NOMO-1 (cell line): ENCODE measurements at regions not wholly inside any gene's neighbourhood (a gene's known extent, or its start where the extent isn't known, plus 50 kb on each side); places are given as distances from the start of the nearest gene placed in this dataset.
"Not testable (repeated sequence)": the region's sequence is repeated elsewhere in the genome, so short reads cannot be mapped to it uniquely, and the experiment has no call there.

Experiments
- DNase-seq, 2 experiments: peaks; one replicate each; lab custom pipeline; 2025; ENCODE audit not compliant: unreplicated experiment in 2 of 2; lab: John Stamatoyannopoulos, UW

- DNase-seq, result no peak
Observed at GRCh38 chr6:141406761-141407160, 726.0 kb upstream of the GJE1 start.

DNA sequence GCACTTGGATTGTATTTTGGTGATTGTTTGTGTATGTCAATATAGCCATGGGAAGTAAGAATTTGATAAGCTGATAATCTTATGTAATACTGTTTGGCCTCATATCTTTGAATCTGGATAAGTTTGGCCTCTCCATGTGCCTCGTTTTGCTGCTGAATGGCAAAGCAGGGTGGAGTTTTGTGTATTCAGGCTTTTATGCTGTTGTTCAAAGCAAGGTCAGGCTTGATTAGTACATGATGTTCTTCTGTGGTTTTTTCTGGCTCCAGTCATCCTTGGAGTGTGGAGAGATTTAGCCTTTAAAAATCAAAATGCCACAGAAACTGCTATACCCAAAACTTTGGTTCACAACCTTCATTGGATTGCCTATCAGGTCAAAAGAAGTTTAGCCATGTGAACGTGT, 728.9 kb upstream of the GJE1 start:
- DNase-seq, result no peak

- no peak for DNase-seq
Observed at GRCh38 chr6:141403103-141403502, 729.6 kb upstream of the GJE1 start.

DNA sequence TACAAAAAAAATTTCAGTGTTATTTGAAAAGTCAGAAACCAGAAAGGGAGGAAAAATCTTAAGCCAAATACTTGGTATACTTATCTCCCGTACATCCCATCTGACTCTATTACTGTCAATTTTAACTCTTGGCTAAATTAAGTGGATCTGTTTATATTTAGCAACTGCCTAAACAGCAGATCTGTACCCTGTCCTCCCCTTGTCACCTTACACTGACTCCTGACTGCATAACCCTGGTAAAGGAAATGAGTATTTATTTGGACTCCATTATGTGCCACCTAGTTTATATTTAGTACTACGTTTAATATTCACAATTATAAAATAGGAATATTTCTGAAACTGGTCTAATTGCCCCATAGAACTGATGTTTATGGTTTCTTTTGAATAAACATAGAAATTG, 730.2 kb upstream of the GJE1 start:
- no peak for DNase-seq

DNA sequence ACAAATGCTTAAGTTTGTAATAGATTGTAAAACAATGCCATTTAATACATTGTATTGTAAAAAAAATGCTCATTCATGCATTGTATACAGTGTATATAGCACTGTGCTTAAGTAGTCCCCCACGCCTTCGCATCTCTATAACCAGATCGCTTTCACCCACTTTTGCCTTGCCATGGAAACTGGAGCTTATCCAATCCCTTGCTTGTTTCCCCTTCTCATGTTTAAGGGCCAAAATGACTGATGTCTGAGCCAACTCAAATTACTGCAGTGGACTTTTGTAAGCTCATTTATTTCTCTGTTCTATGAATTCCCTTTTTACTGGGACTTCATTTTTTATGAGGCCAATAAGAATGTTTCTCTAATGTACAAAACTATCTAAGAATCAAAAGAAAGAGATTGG, 730.9 kb upstream of the GJE1 start:
- no peak for DNase-seq

DNA sequence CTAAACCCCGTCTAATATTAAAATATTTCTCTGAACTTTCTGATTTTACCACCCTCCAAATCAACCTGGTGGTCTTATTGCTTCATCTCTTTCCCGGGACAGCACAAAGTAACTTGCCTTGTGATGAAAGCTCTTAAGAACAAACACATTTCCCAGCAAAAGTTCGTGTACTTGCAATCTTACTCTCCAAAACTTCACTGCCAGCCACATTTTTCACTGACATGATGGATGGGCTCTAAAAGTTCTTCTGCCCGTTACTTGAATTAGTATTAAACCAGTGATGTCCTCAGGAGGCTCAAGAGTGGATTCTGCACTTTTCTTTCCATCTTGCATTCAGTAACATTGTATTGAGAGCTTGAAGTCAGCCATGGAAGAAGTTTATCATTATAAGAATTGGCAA, 731.6 kb upstream of the GJE1 start:
- no peak for DNase-seq

- no peak for DNase-seq
Observed at GRCh38 chr6:141398949-141399348, 733.8 kb upstream of the GJE1 start.

DNA sequence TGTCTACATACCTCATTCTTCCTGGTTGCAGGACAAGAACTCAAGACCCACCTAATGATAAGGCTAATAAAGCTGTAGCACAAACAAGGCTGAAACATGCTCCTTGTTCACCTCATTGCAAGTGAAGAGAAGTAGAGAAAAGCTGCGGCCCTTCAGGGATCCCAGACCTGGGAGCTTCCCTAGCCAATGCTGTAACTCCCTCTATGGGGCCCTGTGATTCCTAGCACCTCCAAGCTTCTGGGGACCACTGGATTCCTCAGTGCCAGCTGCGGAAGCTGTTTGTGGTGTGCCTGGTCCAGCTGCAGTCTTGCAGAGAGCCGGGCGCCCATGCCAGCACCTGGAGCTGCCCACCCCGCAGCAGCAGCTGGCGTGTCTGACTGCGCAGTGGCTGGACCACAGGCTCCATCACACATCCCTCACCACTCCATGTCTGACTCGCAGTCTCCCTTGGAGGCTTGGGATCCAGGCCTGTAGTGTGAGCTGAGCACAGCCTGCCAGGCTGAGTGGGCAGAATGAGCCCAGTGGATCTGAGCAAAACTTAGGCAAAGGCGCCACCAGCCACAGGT, 737.2 kb upstream of the GJE1 start:
- no peak for DNase-seq

- DNase-seq, result no peak
Observed at GRCh38 chr6:141394565-141395051, 738.1 kb upstream of the GJE1 start.

DNA sequence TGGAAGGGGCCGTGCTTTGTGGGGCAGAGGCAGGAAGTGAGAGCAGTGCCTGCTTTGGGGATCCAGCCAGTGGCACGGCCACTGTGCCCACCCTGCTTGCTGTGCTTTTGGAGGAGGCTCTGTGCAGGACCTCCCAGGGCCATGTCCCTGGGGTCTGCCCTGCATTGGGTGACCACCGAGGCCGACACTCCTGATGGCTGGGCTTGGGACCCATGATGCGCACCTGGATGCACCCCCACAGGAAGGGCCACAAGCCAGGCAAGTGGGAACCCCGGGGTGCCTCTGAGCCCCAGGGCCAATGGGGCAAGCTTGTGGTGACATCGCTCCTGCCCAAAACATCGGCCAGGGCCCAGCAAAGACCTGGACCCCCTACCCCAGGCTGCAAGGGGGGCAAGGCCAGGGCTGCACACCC, 738.6 kb upstream of the GJE1 start:
- DNase-seq, result no peak

DNA sequence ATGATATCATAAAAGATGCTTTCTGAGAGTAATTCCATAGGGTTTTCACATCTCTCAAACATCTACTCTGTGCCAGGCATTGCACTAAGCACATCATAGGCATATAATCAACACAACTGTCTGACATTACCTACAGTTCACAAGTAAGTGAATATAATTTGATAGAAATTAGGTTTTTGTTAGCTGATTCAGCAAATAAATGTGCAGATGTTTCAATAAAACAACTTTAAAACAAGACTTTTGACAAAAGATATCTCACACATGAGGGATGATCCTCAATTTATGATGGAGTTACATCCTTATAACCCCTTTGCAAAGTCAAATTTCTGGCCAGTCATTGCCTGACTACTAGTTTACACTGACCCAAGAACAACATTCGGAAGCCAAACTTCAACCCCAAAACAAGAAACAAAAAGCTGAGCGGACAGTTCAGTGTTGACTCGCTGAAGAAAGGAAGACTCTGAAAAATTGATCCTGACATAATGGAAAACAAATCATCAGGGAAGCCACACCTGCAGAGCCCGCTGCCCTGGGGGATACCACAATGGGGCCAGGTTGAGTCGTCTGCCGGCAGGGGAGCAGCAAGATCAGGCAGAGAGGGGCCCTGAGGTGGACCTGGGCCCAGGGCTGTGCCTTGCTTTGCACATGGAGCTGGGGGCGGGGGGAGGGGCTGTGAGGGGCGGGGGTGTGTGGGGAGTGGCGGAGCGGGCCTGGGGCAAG, 739.2 kb upstream of the GJE1 start:
- no peak for DNase-seq

- DNase-seq, result not testable (repeated sequence)
Observed at GRCh38 chr6:141391135-141391534, 741.6 kb upstream of the GJE1 start.

DNA sequence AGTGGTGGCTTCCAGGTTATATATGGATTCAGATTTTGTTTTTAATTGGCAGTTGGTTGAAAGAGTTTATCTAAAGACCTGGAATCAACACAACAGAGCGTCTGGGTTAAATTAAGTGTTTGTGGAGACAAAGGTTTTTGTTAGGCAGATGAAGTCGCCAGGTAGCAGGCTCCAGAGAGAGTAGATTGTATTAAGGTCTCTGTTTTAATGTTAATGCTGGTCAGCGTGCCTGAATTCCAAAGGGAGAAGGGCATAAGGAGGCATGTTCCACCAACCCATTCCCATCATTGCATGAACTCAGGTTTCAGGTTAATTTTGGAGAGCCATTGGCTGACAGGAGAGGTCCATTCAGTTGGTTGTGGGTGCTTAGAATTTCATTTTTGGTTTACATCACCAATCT, 744.1 kb upstream of the GJE1 start:
- no peak for DNase-seq

DNA sequence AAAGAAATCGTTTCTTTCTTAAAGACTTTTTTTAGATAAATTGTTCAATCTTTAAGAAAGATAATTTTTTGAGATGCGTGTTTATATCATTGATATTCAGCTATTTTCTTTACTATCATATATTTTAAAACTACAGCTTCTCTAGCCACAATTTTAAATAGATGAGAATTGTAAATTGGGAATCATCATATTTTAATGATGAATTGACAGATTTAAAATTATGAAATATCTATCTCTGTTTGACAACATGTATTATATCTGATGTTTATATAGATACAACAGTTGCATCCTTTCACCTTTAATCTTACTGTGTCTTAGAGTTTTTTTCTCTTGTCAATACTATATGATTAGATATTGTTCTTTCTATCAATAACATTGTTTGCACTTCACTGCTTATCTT, 762.3 kb upstream of the GJE1 start:
- DNase-seq, result no peak

- DNase-seq, result not testable (repeated sequence)
Observed at GRCh38 chr6:141366796-141367195, 765.9 kb upstream of the GJE1 start.

DNA sequence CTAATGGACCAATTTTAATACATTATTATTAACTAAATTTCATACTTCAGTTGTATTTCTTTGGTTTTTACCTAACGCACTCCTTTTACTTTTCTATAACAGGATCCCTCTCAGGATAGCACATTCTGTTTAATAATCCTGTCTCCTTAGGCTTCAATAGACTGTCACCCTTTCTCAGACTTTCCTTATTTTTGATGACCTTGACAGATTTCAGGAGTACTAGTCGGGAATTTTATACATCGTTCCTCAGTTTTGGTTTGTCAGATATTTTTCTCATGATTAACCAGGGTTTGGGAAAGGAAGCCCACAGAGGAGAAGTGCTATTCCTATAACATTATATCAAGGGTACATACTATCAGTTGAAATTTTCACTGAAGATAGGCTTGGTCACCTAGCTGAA, 768.0 kb upstream of the GJE1 start:
- no peak for DNase-seq

- no peak for DNase-seq
Observed at GRCh38 chr6:141364232-141364631, 768.5 kb upstream of the GJE1 start.

- no peak for DNase-seq
Observed at GRCh38 chr6:141361559-141361958, 771.2 kb upstream of the GJE1 start.

DNA sequence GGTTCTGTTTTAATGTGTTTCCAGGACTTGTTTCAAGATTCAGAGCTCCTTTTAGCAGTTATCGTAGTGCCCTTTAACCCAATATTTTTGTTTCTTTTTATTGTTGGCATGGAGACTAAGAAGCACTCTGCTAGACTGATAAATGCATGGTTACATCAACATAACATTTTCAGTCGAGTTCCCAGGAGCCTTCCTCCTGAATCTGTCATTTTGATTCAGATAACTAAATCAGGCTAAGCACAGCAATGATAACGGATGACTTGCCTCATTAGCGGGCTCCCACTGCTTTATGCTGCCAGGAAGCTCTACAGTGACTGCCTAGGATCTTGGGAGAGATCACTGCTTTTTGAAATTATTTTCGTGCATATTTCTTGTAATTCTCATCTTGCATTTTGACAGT, 772.8 kb upstream of the GJE1 start:
- DNase-seq, result no peak

DNA sequence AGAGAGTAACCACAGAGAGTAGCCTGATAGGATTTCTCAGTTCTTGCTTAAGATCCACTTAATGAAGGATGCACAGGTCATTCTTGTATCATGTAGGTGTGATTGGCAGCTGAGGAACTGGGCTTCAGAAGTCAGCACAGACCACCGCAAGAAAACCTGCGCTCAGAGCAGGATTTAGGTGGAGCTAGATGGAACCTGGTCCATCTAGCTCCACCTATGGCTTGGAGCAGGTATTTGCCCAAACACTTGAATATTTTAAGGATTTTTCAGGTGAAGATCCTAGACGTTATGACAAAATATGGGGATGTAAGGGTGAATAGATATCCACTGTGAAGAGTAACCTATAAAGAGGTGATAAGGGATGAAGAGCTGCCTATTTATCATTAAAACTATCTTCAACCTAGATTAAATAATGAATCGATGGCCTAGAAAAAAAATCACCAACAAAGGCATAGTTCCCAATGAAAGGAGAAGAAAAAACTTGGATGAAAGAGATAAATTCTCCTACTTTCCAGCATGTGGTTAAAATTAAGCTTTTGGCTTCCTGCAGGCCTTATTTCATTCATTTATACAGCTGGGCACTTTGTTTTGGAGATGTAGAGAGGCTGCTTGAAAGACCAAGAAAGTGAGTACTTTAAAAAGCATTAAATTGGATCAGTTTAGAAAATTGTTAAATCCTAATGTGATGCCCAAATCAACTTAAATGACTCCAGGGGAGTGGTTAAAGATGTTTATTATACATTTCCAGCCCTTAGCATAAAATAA, 778.4 kb upstream of the GJE1 start:
- no peak for DNase-seq

DNA sequence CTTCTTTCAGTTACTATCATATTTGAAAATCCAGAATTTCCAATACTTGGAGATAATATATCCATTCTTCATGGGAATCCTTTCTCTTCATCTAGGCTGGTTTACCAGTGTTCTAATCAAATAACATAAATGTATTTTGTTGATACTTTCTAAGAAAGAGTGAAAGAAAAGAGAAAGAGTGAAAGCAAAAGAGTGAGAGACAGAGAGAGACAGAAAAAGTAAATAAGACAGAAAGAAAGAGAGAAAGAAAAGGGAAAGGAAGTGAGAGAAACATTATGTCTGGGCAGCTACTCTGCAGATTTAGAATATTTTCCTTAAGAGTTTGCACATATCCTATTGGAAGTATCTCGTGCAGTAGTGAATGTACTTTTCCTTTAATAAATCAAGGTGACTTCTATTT, 781.0 kb upstream of the GJE1 start:
- no peak for DNase-seq

DNA sequence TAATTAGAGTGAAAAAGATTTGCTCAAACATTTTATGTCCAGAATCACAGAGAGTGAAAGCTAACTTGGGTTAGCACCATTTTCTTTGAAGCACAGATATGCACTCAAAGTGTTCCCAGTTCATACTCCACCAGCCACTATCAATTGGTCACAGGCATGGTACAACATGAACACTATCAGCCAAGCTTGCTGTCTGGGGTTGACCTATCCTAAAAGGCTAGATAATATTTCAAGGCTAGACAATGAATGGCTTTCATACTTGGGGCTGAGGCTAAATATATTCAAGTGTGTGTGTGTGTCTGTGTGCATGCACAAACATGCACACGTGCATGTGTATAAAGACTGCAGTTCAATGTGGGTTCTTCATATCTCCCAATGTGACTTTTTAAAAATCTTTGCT, 783.0 kb upstream of the GJE1 start:
- no peak for DNase-seq
